K562 (cell line): ENCODE measurements at regions not wholly inside any gene's neighbourhood (a gene's known extent, or its start where the extent isn't known, plus 50 kb on each side); places are given as distances from the start of the nearest gene placed in this dataset.
A peak's percentile ranks its signal among the peaks of the same experiment; 100 is the strongest.

Experiments
- ATAC-seq: fragments of 200-7000 bp; cut with Tn5 transposase; 3 replicates; pipeline ENCODE4 v1.9.1; 2020; ENCODE audit warnings: moderate library complexity
- BruUV-seq: library from RNA; stranded (reverse); fragments of 400-500 nt; replicated peaks from 2 replicates; lab custom pipeline; 2021; lab: Mats Ljungman, UMichigan
- CTCF ChIA-PET: fragments of 300-600 bp; formaldehyde crosslinking; extraction: SDS; loops from one replicate; lab custom pipeline; 2021; ENCODE audit warnings: low intra/inter-chr PET ratio; lab: Yijun Ruan, JAX
- POLR2A ChIA-PET: fragments of 300-600, 350-650 bp; sonication (Branson Sonifier 250); formaldehyde crosslinking; extraction: SDS; loops from one replicate; lab custom pipeline; 2021; ENCODE audit warnings: antibody characterized with exemption, inconsistent platforms; lab: Yijun Ruan, JAX
- DNase-seq, 4 experiments: peaks; one replicate each; pipeline versions ENCODE4 v3.0.0 to v3.0.0-alpha.2; 2011 to 2018; ENCODE audit warnings: low spot score in 3 of 4, mixed read lengths in 3 of 4; ENCODE audit errors: extremely low read depth in 1 of 4
- FAIRE-seq: peaks from 2 replicates; lab custom pipeline; 2011; peaks lifted over from hg19 to GRCh38; lab: Jason Lieb, UNC
- H2AFZ ChIP-seq: 2 replicates; pipeline ENCODE4 v1.6.0; 2011; ENCODE audit warnings: low read depth, low read length, control low read depth, inconsistent platforms
- H3K27ac ChIP-seq: fragments of 200-600 bp; 3 replicates; pipeline ENCODE4 v1.8.0; 2011; ENCODE audit warnings: low read depth, mild to moderate bottlenecking, control low read depth, inconsistent platforms, low read length, moderate library complexity, mixed read lengths; ENCODE audit errors: extremely low read depth
- H3K27me3 ChIP-seq, 2 experiments: fragments of 300-600 bp in 1 of 2; 2 replicates in 1 of 2; 3 replicates in 1 of 2; pipeline versions ENCODE4 v1.6.0 to v1.8.0; 2011; ENCODE audit warnings: inconsistent platforms in 2 of 2, low read length in 2 of 2, mild to moderate bottlenecking in 1 of 2, mixed read lengths in 1 of 2, moderate library complexity in 1 of 2; ENCODE audit not compliant: control insufficient read depth in 2 of 2, insufficient read depth in 2 of 2
- H3K36me3 ChIP-seq: fragments of 300-600 bp; 3 replicates; pipeline ENCODE4 v1.8.0; 2011; ENCODE audit warnings: mild to moderate bottlenecking, low read length, inconsistent platforms; ENCODE audit not compliant: control insufficient read depth, insufficient read depth
- H3K4me1 ChIP-seq, 2 experiments: fragments of 200-600 bp in 1 of 2; replicated peaks in 1 of 2; 2 replicates in 1 of 2; 3 replicates in 1 of 2; pipeline versions ENCODE4 v1.5.1 to v1.8.0; 2011; ENCODE audit warnings: inconsistent platforms in 2 of 2, low read length in 2 of 2, mild to moderate bottlenecking in 1 of 2, mixed read lengths in 1 of 2, moderate library complexity in 1 of 2; ENCODE audit not compliant: control insufficient read depth in 2 of 2, insufficient read depth in 2 of 2
- H3K4me2 ChIP-seq: 2 replicates; pipeline ENCODE4 v1.6.1; 2011; ENCODE audit warnings: low read length, control low read depth, inconsistent platforms, mixed read lengths; ENCODE audit not compliant: insufficient read depth
- H3K4me3 ChIP-seq: fragments of 200-600 bp; sonication (generic), shearing (Covaris generic); 2 replicates; pipeline ENCODE4 v1.5.1; 2016; ENCODE audit warnings: control low read depth, inconsistent platforms
- H3K79me2 ChIP-seq: fragments of 200-600 bp; 3 replicates; pipeline ENCODE4 v1.8.0; 2011; ENCODE audit warnings: low read length, inconsistent platforms; ENCODE audit not compliant: control insufficient read depth, insufficient read depth
- H3K9ac ChIP-seq, 2 experiments: 2 replicates each; pipeline versions ENCODE4 v1.6.0 to v1.6.1; 2011; ENCODE audit warnings: low read depth in 2 of 2, low read length in 2 of 2, control low read depth in 1 of 2, inconsistent platforms in 1 of 2, mild to moderate bottlenecking in 1 of 2, mixed read lengths in 1 of 2; ENCODE audit not compliant: insufficient read depth in 1 of 2
- H3K9me1 ChIP-seq: one replicate; pipeline ENCODE4 v1.6.0; 2011; ENCODE audit warnings: inconsistent platforms, mild to moderate bottlenecking, low read length, moderate library complexity; ENCODE audit not compliant: control insufficient read depth, insufficient read depth
- H3K9me3 ChIP-seq: replicated peaks from 2 replicates; pipeline ENCODE4 v1.5.1; 2011; ENCODE audit warnings: low read depth, low read length, inconsistent platforms; ENCODE audit not compliant: control insufficient read depth, insufficient read depth
- H4K20me1 ChIP-seq: replicated peaks from 2 replicates; pipeline ENCODE4 v1.6.1; 2011; ENCODE audit warnings: low read length, inconsistent platforms, mixed read lengths; ENCODE audit not compliant: control insufficient read depth, insufficient read depth
- CBFA2T3 ChIP-seq: fragments of 450-650 bp; IDR thresholded peaks from 2 replicates; pipeline ENCODE4 v1.6.1; 2017
- CBX5 ChIP-seq: IDR thresholded peaks from 2 replicates; pipeline ENCODE4 v1.6.1; 2014; ENCODE audit warnings: low read depth, borderline replicate concordance
- ELF1 ChIP-seq: fragments of 200-800 bp; sonication (Bioruptor generic); IDR thresholded peaks from 2 replicates; pipeline ENCODE4 v1.6.1; 2016; ENCODE audit warnings: missing genetic modification characterization, missing compliant biosample characterization
- ELK1 ChIP-seq: sonication (generic); formaldehyde crosslinking; IDR thresholded peaks from 2 replicates; pipeline ENCODE4 v1.8.1; 2022; ENCODE audit warnings: missing genetic modification reagents
- EP400 ChIP-seq: fragments of 450-650 bp; IDR thresholded peaks from 2 replicates; pipeline ENCODE4 v1.6.1; 2017; ENCODE audit warnings: antibody characterized with exemption, mild to moderate bottlenecking, moderate library complexity
- FOXO4 ChIP-seq: fragments of 450-650 bp; formaldehyde crosslinking; IDR thresholded peaks from 2 replicates; pipeline ENCODE4 v1.4.0; 2020; ENCODE audit warnings: mild to moderate bottlenecking, moderate library complexity
- LARP7 ChIP-seq: fragments of 450-650 bp; IDR thresholded peaks from 2 replicates; pipeline ENCODE4 v1.6.1; 2016
- RUNX1 ChIP-seq: sonication (generic); IDR thresholded peaks from 2 replicates; pipeline ENCODE4 v1.6.1; 2016; ENCODE audit warnings: antibody characterized with exemption, low read depth
- SMC3 ChIP-seq: conservative IDR thresholded peaks from 2 replicates; pipeline ENCODE4 v1.6.1; 2011; ENCODE audit warnings: low read depth, low read length, improper control_type of control experiment; ENCODE audit not compliant: insufficient read depth
- TCF7 ChIP-seq: sonication (generic); IDR thresholded peaks from 2 replicates; pipeline ENCODE4 v1.6.1; 2016; ENCODE audit warnings: antibody characterized with exemption, borderline replicate concordance
- ZFP1 ChIP-seq: fragments of 450-650 bp; formaldehyde crosslinking; IDR thresholded peaks from 2 replicates; pipeline ENCODE4 v1.4.0; 2020; ENCODE audit warnings: mild to moderate bottlenecking, mixed read lengths
- ZNF174 ChIP-seq: fragments of 250-450 bp; sonication (Bioruptor Pico); IDR thresholded peaks from 2 replicates; pipeline ENCODE4 v1.4.0; 2020; ENCODE audit warnings: mild to moderate bottlenecking
- ZNF24 ChIP-seq: fragments of 450-650 bp; IDR thresholded peaks from 2 replicates; pipeline ENCODE4 v1.6.1; 2016
- ZNF347 ChIP-seq: fragments of 450-650 bp; formaldehyde crosslinking; IDR thresholded peaks from 2 replicates; pipeline ENCODE4 v1.4.0; 2020; ENCODE audit warnings: low read depth, mild to moderate bottlenecking, moderate library complexity
- WGBS: fragments of 100-300 bp; shearing (Covaris generic); methylation state at CpG from one replicate; pipeline ENCODE4 v1.1.6; 2016; ENCODE audit warnings: low coverage, mixed read lengths; ENCODE audit not compliant: insufficient coverage; ENCODE audit errors: missing lambda C conversion rate; 5-methylcytosine and 5-hydroxymethylcytosine counted together
- in situ Hi-C: fragments of 300-500 bp; cut with MboI; formaldehyde crosslinking; loops from 4 replicates; pipeline ENCODE4 v1.15.0; 2018; ENCODE audit warnings: inconsistent platforms, mixed read lengths
- intact Hi-C: fragments of 100-400 bp; cut with micrococcal nuclease; formaldehyde crosslinking; loops from 2 replicates; pipeline ENCODE4 v1.14.2; 2022
- TF ChIP-seq, protein P1 (sequence below): IDR thresholded peaks from 2 replicates; pipeline ENCODE4 v1.6.1; 2012; ENCODE audit warnings: low read depth, low read length, improper control_type of control experiment, borderline replicate concordance
- TF ChIP-seq, protein P2 (sequence below): fragments of 250-450 bp; sonication (Bioruptor Pico); IDR thresholded peaks from 2 replicates; pipeline ENCODE4 v1.4.0; 2020

GRCh38 chr16:79772048-79772447 lies 171.5 kb upstream of the MAF start (continued):
- no peak for TF ChIP-seq TCF7
- TF ChIP-seq, protein P1, sequence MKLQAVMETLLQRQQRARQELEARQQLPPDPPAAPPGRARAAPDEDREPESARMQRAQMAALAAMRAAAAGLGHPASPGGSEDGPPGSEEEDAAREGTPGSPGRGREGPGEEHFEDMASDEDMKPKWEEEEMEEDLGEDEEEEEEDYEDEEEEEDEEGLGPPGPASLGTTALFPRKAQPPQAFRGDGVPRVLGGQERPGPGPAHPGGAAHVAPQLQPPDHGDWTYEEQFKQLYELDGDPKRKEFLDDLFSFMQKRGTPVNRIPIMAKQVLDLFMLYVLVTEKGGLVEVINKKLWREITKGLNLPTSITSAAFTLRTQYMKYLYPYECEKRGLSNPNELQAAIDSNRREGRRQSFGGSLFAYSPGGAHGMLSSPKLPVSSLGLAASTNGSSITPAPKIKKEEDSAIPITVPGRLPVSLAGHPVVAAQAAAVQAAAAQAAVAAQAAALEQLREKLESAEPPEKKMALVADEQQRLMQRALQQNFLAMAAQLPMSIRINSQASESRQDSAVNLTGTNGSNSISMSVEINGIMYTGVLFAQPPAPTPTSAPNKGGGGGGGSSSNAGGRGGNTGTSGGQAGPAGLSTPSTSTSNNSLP, result no peak

DNA sequence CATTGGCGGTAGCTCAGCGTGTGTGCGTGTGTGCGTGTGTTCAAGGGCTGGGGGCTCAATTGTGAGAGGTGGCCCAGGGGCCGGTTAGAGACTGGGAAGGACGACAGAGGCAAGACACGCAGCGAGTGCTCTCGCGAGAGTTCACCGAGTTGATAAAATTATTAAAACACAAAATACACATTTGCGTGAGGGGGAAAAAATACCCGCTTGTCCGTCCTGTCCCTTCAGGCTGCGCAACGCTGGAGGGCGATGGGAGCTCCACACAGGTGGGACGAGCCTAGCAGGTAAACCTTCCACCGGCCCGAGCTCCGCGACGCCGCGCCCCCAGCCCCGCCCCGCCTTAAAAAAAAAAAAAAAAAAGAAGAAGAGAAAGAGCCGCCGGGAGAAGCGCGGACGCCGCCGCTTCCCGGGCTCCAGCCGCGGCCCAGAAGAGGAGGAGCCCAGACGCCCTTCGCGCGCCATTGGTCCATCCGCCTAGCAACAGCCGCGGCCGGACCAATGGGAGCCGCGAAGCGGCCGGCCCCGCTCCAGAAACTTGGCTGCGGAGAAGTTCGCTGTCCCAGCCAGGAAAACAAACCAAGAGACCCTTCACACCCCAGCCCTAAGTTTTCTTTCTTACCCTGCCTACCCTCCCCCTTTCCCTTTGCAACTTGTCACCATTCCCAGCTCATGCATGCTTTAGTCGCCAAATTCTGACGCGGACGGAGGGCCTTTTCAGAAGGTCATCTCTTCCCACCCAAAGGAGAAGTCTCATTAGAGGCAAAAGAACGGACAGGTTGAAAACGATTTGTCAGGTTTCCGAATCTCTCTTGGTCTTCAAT lies 169.9 kb upstream of the MAF start:
- Histone ChIP-seq H3K9me1 (no peaks in the 10 kb centered on the region), H3K79me2 (no peaks in the 10 kb centered on the region; the same call in 2 of the 3 replicates), H3K4me1 (peaks cover 11 to 36% of the 10 kb centered on the region in 2 experiments), H3K36me3 (no peaks in the 10 kb centered on the region), H3K9me3 (no peaks in the 10 kb centered on the region), H3K4me2 (peak overlapping the region; percentile 95), H3K4me3 (peak overlapping the region; percentile 48), H4K20me1 (no peaks in the 10 kb centered on the region), H3K9ac (peak overlapping the region; percentile 77 to 89), H2AFZ (peak overlapping the region; percentile 99), H3K27ac (peak overlapping the region; percentile 87), H3K27me3 (no peaks in the 10 kb centered on the region)
- BruUV-seq, result TSS peak; percentile 84
- WGBS, result under 1% methylated on average over 52 of the region's 59 CpGs
- FAIRE-seq (peak; percentile 74), ATAC-seq (peak; percentile 99), DNase-seq (peak; percentile 95 to 99 (median 98))
- in situ Hi-C loops, result no loop called here
- CTCF ChIA-PET, result no interaction called here
- POLR2A ChIA-PET, result interaction anchor here (0.6 to 2.2 kb wide), 6 partner anchors 8 to 272 kb away, joined by 3 to 9 read pairs (median 4); no protein-coding TSS in a partner anchor
- intact Hi-C loops, result loop anchor here (5.0 kb wide), 2 partner anchors 72 to 202 kb away; no protein-coding TSS in a partner anchor
- TF ChIP-seq CBX5, result no peak; the same call in 1 of the 2 replicates
- no peak for TF ChIP-seq ZNF174 (CRISPR knock-in tag)
- no peak for TF ChIP-seq ELF1 (tag)
- no peak for TF ChIP-seq ZNF24
- TF ChIP-seq SMC3, result no peak
- TF ChIP-seq, protein P2, sequence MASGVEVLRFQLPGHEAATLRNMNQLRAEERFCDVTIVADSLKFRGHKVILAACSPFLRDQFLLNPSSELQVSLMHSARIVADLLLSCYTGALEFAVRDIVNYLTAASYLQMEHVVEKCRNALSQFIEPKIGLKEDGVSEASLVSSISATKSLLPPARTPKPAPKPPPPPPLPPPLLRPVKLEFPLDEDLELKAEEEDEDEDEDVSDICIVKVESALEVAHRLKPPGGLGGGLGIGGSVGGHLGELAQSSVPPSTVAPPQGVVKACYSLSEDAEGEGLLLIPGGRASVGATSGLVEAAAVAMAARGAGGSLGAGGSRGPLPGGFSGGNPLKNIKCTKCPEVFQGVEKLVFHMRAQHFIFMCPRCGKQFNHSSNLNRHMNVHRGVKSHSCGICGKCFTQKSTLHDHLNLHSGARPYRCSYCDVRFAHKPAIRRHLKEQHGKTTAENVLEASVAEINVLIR, result no peak
- peak; percentile 58; the same call in 1 of the 2 replicates for TF ChIP-seq EP400
- TF ChIP-seq FOXO4 (CRISPR knock-in tag), result no peak
- 0 out of 2 replicates have a peak, but pooled peaks have one; percentile 19 for TF ChIP-seq LARP7
- TF ChIP-seq ZNF347 (CRISPR knock-in tag), result no peak
- no peak for TF ChIP-seq RUNX1
- TF ChIP-seq ZFP1 (CRISPR knock-in tag), result no peak
- TF ChIP-seq ELK1 (CRISPR knock-in tag), result no peak
- no peak for TF ChIP-seq CBFA2T3
